GM23338 (cell line): ENCODE measurements at regions not wholly inside any gene's neighbourhood (a gene's known extent, or its start where the extent isn't known, plus 50 kb on each side); places are given as distances from the start of the nearest gene placed in this dataset.

ENCODE experiments used
- ATAC-seq: fragments of 200-7000 bp; cut with Tn5 transposase; 3 replicates; pipeline ENCODE4 v1.9.1; 2020
- DNase-seq: peaks from one replicate; pipeline ENCODE4 v3.0.0-alpha.2; 2015; ENCODE audit warnings: low spot score
- H2AFZ ChIP-seq: fragments of 200-600 bp; sonication (generic); 2 replicates; pipeline ENCODE4 v1.8.0; 2016; ENCODE audit warnings: antibody characterized with exemption, mild to moderate bottlenecking, moderate library complexity
- H3F3A ChIP-seq: fragments of 200-600 bp; sonication (generic); replicated peaks from 2 replicates; pipeline ENCODE4 v1.8.0; 2017; ENCODE audit warnings: antibody characterized with exemption, mixed run types, low read depth
- H3K27ac ChIP-seq: fragments of 200-600 bp; sonication (generic); 2 replicates; pipeline ENCODE4 v1.6.1; 2016; ENCODE audit warnings: low read depth
- H3K27me3 ChIP-seq: fragments of 200-600 bp; sonication (generic); 2 replicates; pipeline ENCODE4 v1.8.0; 2016; ENCODE audit warnings: mild to moderate bottlenecking, mixed run types, moderate library complexity; ENCODE audit not compliant: insufficient read depth
- H3K36me3 ChIP-seq: fragments of 200-600 bp; sonication (generic); 2 replicates; pipeline ENCODE4 v1.8.0; 2016; ENCODE audit warnings: mild to moderate bottlenecking; ENCODE audit not compliant: insufficient read depth
- H3K4me1 ChIP-seq: fragments of 200-600 bp; sonication (generic); 2 replicates; pipeline ENCODE4 v1.8.0; 2016; ENCODE audit warnings: mild to moderate bottlenecking, moderate library complexity; ENCODE audit not compliant: insufficient read depth
- H3K4me2 ChIP-seq: fragments of 200-600 bp; sonication (generic); 2 replicates; pipeline ENCODE4 v1.7.1; 2017; ENCODE audit warnings: mixed run types
- H3K4me3 ChIP-seq: fragments of 200-600 bp; sonication (generic); 2 replicates; pipeline ENCODE4 v1.6.1; 2016; ENCODE audit warnings: mixed run types
- H3K79me2 ChIP-seq: fragments of 200-600 bp; sonication (generic); replicated peaks from 2 replicates; pipeline ENCODE4 v1.8.0; 2017; ENCODE audit warnings: mild to moderate bottlenecking; ENCODE audit not compliant: insufficient read depth
- H3K9me2 ChIP-seq: fragments of 200-600 bp; sonication (generic); 2 replicates; pipeline ENCODE4 v1.8.0; 2017; ENCODE audit not compliant: insufficient read depth
- H4K20me1 ChIP-seq: fragments of 200-600 bp; sonication (generic); replicated peaks from 2 replicates; pipeline ENCODE4 v1.8.0; 2017; ENCODE audit warnings: mild to moderate bottlenecking; ENCODE audit not compliant: insufficient read depth
- H3K27ac Mint-ChIP-seq: 2 replicates; pipeline ENCODE4 v1.8.0; 2020; ENCODE audit warnings: inconsistent platforms, mild to moderate bottlenecking, moderate library complexity, mixed read lengths
- H3K27me3 Mint-ChIP-seq: 3 replicates; pipeline ENCODE4 v1.8.0; 2022; ENCODE audit warnings: low read depth, mild to moderate bottlenecking, moderate library complexity, mixed read lengths, inconsistent platforms; ENCODE audit not compliant: insufficient read depth, poor library complexity
- H3K36me3 Mint-ChIP-seq: 3 replicates; pipeline ENCODE4 v1.8.0; 2021; ENCODE audit warnings: low read depth, mild to moderate bottlenecking, inconsistent platforms, moderate library complexity, mixed read lengths
- H3K4me1 Mint-ChIP-seq: 3 replicates; pipeline ENCODE4 v1.8.0; 2020; ENCODE audit warnings: mild to moderate bottlenecking, inconsistent platforms, mixed read lengths
- H3K4me3 Mint-ChIP-seq: 3 replicates; pipeline ENCODE4 v1.8.0; 2021; ENCODE audit warnings: moderate library complexity, mild to moderate bottlenecking, inconsistent platforms, mixed read lengths
- H3K9me3 Mint-ChIP-seq: 3 replicates; pipeline ENCODE4 v1.8.0; 2020; ENCODE audit warnings: moderate library complexity, mild to moderate bottlenecking, inconsistent platforms, mixed read lengths
- CREB1 ChIP-seq: fragments of 250-450 bp; sonication (Bioruptor Pico); IDR thresholded peaks from 2 replicates; pipeline ENCODE4 v1.5.0; 2020; ENCODE audit warnings: low read depth, mild to moderate bottlenecking, moderate library complexity
- EZH2phosphoT487 ChIP-seq: fragments of 200-600 bp; sonication (generic); IDR thresholded peaks from one replicate; pipeline ENCODE4 v1.8.1; 2018; ENCODE audit warnings: antibody characterized with exemption; ENCODE audit not compliant: unreplicated experiment
- REST ChIP-seq: IDR thresholded peaks from one replicate; pipeline ENCODE4 v1.6.1; 2018; ENCODE audit warnings: antibody characterized with exemption; ENCODE audit not compliant: unreplicated experiment
- STAT1 ChIP-seq: IDR thresholded peaks from one replicate; pipeline ENCODE4 v1.6.1; 2016; ENCODE audit warnings: antibody characterized with exemption; ENCODE audit not compliant: unreplicated experiment
- ZNF114 ChIP-seq: fragments of 250-450 bp; sonication (Bioruptor Pico); IDR thresholded peaks from 2 replicates; pipeline ENCODE4 v1.5.0; 2020; ENCODE audit warnings: mild to moderate bottlenecking, moderate library complexity
- ZNF462 ChIP-seq: fragments of 250-450 bp; sonication (Bioruptor Pico); IDR thresholded peaks from 2 replicates; pipeline ENCODE4 v1.5.0; 2020; ENCODE audit warnings: mild to moderate bottlenecking, moderate library complexity
- TF ChIP-seq, protein P1 (sequence below): IDR thresholded peaks from 2 replicates; pipeline ENCODE4 v1.6.1; 2016; ENCODE audit warnings: antibody characterized with exemption
- TF ChIP-seq, protein P2 (sequence below), 2 experiments: fragments of 200-600 bp in 1 of 2; sonication (generic) in 1 of 2; conservative IDR thresholded peaks; 2 replicates each; pipeline versions ENCODE4 v1.5.1 to v1.6.1; 2016 to 2017; ENCODE audit warnings: antibody characterized with exemption in 2 of 2, low read depth in 2 of 2, mild to moderate bottlenecking in 2 of 2, moderate library complexity in 1 of 2

- peaks cover 30% of the 10 kb centered on the region for H3K9me3 Mint-ChIP-seq
- no peak overlapping the region for H3K27ac Mint-ChIP-seq
- ATAC-seq (no peak), DNase-seq (no peak)
- no peaks in the 10 kb centered on the region; the same call in 1 of the 2 replicates for H3F3A ChIP-seq
- H4K20me1 ChIP-seq: no peaks in the 10 kb centered on the region
- H3K4me1 ChIP-seq: peaks cover 26% of the 10 kb centered on the region
- H3K27me3 Mint-ChIP-seq: peaks cover 2% of the 10 kb centered on the region
- no peaks in the 10 kb centered on the region for H3K27me3 ChIP-seq
- H3K79me2 ChIP-seq: no peaks in the 10 kb centered on the region
- TF ChIP-seq ZNF114 (CRISPR knock-in tag) (no peak), REST (no peak), CREB1 (no peak), STAT1 (no peak), ZNF462 (no peak), EZH2phosphoT487 (no peak)
- TF ChIP-seq, protein P1, sequence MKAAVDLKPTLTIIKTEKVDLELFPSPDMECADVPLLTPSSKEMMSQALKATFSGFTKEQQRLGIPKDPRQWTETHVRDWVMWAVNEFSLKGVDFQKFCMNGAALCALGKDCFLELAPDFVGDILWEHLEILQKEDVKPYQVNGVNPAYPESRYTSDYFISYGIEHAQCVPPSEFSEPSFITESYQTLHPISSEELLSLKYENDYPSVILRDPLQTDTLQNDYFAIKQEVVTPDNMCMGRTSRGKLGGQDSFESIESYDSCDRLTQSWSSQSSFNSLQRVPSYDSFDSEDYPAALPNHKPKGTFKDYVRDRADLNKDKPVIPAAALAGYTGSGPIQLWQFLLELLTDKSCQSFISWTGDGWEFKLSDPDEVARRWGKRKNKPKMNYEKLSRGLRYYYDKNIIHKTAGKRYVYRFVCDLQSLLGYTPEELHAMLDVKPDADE: no peak
- TF ChIP-seq, protein P2, sequence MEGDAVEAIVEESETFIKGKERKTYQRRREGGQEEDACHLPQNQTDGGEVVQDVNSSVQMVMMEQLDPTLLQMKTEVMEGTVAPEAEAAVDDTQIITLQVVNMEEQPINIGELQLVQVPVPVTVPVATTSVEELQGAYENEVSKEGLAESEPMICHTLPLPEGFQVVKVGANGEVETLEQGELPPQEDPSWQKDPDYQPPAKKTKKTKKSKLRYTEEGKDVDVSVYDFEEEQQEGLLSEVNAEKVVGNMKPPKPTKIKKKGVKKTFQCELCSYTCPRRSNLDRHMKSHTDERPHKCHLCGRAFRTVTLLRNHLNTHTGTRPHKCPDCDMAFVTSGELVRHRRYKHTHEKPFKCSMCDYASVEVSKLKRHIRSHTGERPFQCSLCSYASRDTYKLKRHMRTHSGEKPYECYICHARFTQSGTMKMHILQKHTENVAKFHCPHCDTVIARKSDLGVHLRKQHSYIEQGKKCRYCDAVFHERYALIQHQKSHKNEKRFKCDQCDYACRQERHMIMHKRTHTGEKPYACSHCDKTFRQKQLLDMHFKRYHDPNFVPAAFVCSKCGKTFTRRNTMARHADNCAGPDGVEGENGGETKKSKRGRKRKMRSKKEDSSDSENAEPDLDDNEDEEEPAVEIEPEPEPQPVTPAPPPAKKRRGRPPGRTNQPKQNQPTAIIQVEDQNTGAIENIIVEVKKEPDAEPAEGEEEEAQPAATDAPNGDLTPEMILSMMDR (conservative IDR thresholded peaks at IDR 0.05; ENCODE audit: low read depth in 2 of 2): no peak
- peaks cover 25% of the 10 kb centered on the region for H3K36me3 Mint-ChIP-seq
- no peak overlapping the region for H3K4me2 ChIP-seq
- peaks cover 17% of the 10 kb centered on the region for H3K9me2 ChIP-seq
- H3K4me1 Mint-ChIP-seq: peaks cover 21% of the 10 kb centered on the region
- peaks cover 10% of the 10 kb centered on the region; the same call in 1 of the 2 replicates for H3K36me3 ChIP-seq
- H3K27ac ChIP-seq: no peak overlapping the region
- no peak overlapping the region for H3K4me3 ChIP-seq
- H3K4me3 Mint-ChIP-seq: no peak overlapping the region
- no peak overlapping the region for H2AFZ ChIP-seq
Measured at GRCh38 chr10:76774987-76775603, 862.5 kb downstream of the KCNMA1 start.
